MCF 10A (cell line): ENCODE measurements at regions not wholly inside any gene's neighbourhood (a gene's known extent, or its start where the extent isn't known, plus 50 kb on each side); places are given as distances from the start of the nearest gene placed in this dataset.

ENCODE experiments used
- BruUV-seq: library from RNA; stranded (reverse); fragments of 400-500 nt; replicated peaks from 2 replicates; lab custom pipeline; 2021; lab: Mats Ljungman, UMichigan
- CTCF ChIA-PET: fragments of 300-600 bp; sonication (Branson Sonifier 250); formaldehyde crosslinking; extraction: SDS; loops from one replicate; lab custom pipeline; 2021; ENCODE audit warnings: antibody characterized with exemption, inconsistent platforms; lab: Yijun Ruan, JAX
- POLR2A ChIA-PET: fragments of 300-600, 350-650 bp; sonication (Branson Sonifier 250); formaldehyde crosslinking; extraction: SDS; loops from one replicate; lab custom pipeline; 2020; ENCODE audit warnings: antibody characterized with exemption, inconsistent platforms; lab: Yijun Ruan, JAX
- DNase-seq: peaks from one replicate; pipeline ENCODE4 v3.0.0-alpha.2; 2018; ENCODE audit not compliant: unreplicated experiment
- H3K27ac Mint-ChIP-seq: one replicate; pipeline ENCODE4 v1.8.0; 2022; ENCODE audit warnings: mild to moderate bottlenecking, low read depth, mixed read lengths; ENCODE audit not compliant: unreplicated experiment
- H3K27me3 Mint-ChIP-seq: one replicate; pipeline ENCODE4 v1.8.0; 2022; ENCODE audit warnings: mixed read lengths; ENCODE audit not compliant: insufficient read depth, unreplicated experiment
- H3K36me3 Mint-ChIP-seq: one replicate; pipeline ENCODE4 v1.8.0; 2022; ENCODE audit warnings: mild to moderate bottlenecking, moderate library complexity, mixed read lengths; ENCODE audit not compliant: insufficient read depth, unreplicated experiment
- H3K4me1 Mint-ChIP-seq: one replicate; pipeline ENCODE4 v1.8.0; 2022; ENCODE audit warnings: mixed read lengths; ENCODE audit not compliant: insufficient read depth, unreplicated experiment
- H3K4me3 Mint-ChIP-seq: one replicate; pipeline ENCODE4 v1.8.0; 2022; ENCODE audit warnings: mild to moderate bottlenecking, moderate library complexity, mixed read lengths; ENCODE audit not compliant: unreplicated experiment
- H3K9me3 Mint-ChIP-seq: one replicate; pipeline ENCODE4 v1.8.0; 2022; ENCODE audit warnings: mixed read lengths; ENCODE audit not compliant: unreplicated experiment
- CTCF ChIP-seq: fragments of 200-600 bp; IDR thresholded peaks from one replicate; pipeline ENCODE4 v1.8.0; 2022; ENCODE audit warnings: antibody characterized with exemption, mild to moderate bottlenecking; ENCODE audit not compliant: unreplicated experiment
- intact Hi-C: fragments of 100-400 bp; cut with micrococcal nuclease; formaldehyde crosslinking; loops from 2 replicates; pipeline ENCODE4 v1.14.1; 2022

- H3K9me3 Mint-ChIP-seq: no peaks in the 10 kb centered on the region
- H3K27ac Mint-ChIP-seq: no peak overlapping the region
Observed at GRCh38 chr16:74188856-74189255, 107.8 kb upstream of the PSMD7 start.

GRCh38 chr16:74186561-74186971 is 110.0 kb upstream of the PSMD7 start:
- Mint-ChIP-seq H3K27me3 (peaks cover 51% of the 10 kb centered on the region), H3K9me3 (no peaks in the 10 kb centered on the region), H3K36me3 (no peaks in the 10 kb centered on the region), H3K27ac (no peak overlapping the region), H3K4me3 (no peak overlapping the region), H3K4me1 (no peaks in the 10 kb centered on the region)
- DNase-seq: no peak
- TF ChIP-seq CTCF: no peak
- ChIA-PET CTCF (interaction anchor here (0.6 to 0.7 kb wide), 2 partner anchors 96 to 116 kb away, joined by 3 to 4 read pairs; no protein-coding TSS in a partner anchor), POLR2A (no interaction called here)
- no TSS peak for BruUV-seq
- intact Hi-C loops: no loop called here

More at GRCh38 chr16:74188856-74189255, 107.8 kb upstream of the PSMD7 start:
- H3K4me3 Mint-ChIP-seq: no peak overlapping the region
- no TSS peak for BruUV-seq
- DNase-seq: no peak
- H3K36me3 Mint-ChIP-seq: no peaks in the 10 kb centered on the region
- intact Hi-C loops: no loop called here
- no peaks in the 10 kb centered on the region for H3K4me1 Mint-ChIP-seq
- POLR2A ChIA-PET: interaction anchor here (0.7 kb wide), 1 partner anchor 271 kb away, joined by 3 read pairs; no protein-coding TSS in a partner anchor
- no peak for TF ChIP-seq CTCF
- CTCF ChIA-PET: interaction anchor here (0.5 to 1.1 kb wide), 4 partner anchors 150 to 1435 kb away, joined by 3 to 6 read pairs (median 3); no protein-coding TSS in a partner anchor
- H3K27me3 Mint-ChIP-seq: peaks cover 58% of the 10 kb centered on the region

DNA sequence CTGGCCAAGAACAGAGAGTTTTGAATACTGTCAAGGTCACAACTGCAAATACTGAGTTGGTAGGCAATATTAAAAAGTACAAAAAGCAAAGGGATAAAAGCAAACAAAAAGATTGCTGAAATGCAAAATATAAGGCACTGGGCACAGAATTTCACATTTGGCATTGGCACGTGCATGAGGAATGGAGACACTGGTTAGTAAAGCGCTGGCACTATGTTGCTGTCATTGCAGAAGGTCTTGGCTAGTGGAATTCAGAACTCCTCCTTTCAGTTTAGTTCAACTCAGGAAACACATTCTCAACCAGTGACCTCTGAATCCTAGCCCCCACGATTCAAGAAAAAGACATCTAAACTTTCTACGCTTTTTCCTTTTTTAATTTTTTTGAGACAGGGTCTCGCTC is 111.8 kb upstream of the PSMD7 start:
- peaks cover 34% of the 10 kb centered on the region for H3K27me3 Mint-ChIP-seq
- DNase-seq: no peak
- CTCF ChIA-PET: interaction anchor here (0.6 kb wide), 1 partner anchor 110 kb away, joined by 3 read pairs; no protein-coding TSS in a partner anchor
- no peak overlapping the region for H3K27ac Mint-ChIP-seq
- no TSS peak for BruUV-seq
- POLR2A ChIA-PET: no interaction called here
- peaks cover 8% of the 10 kb centered on the region for H3K9me3 Mint-ChIP-seq
- no peak overlapping the region for H3K4me3 Mint-ChIP-seq
- TF ChIP-seq CTCF: no peak
- no peaks in the 10 kb centered on the region for H3K36me3 Mint-ChIP-seq
- H3K4me1 Mint-ChIP-seq: no peaks in the 10 kb centered on the region
- intact Hi-C loops: no loop called here

GRCh38 chr16:74183601-74184360 is 112.8 kb upstream of the PSMD7 start:
- intact Hi-C loops: no loop called here
- BruUV-seq: no TSS peak
- no peaks in the 10 kb centered on the region for H3K4me1 Mint-ChIP-seq
- H3K27me3 Mint-ChIP-seq: peaks cover 31% of the 10 kb centered on the region
- H3K4me3 Mint-ChIP-seq: no peak overlapping the region
- peaks cover 8% of the 10 kb centered on the region for H3K9me3 Mint-ChIP-seq
- TF ChIP-seq CTCF: no peak
- ChIA-PET CTCF (no interaction called here), POLR2A (no interaction called here)
- no peak for DNase-seq
- H3K36me3 Mint-ChIP-seq: no peaks in the 10 kb centered on the region
- H3K27ac Mint-ChIP-seq: no peak overlapping the region
